IMR-90 (cell line): ENCODE measurements at regions not wholly inside any gene's neighbourhood (a gene's known extent, or its start where the extent isn't known, plus 50 kb on each side); places are given as distances from the start of the nearest gene placed in this dataset.

Source experiments
- ATAC-seq: fragments of 200-7000 bp; cut with Tn5 transposase; 2 replicates; pipeline ENCODE4 v1.9.1; 2020; ENCODE audit warnings: low read depth, mild to moderate bottlenecking, moderate library complexity
- BruUV-seq: library from RNA; stranded (reverse); fragments of 400-500 nt; replicated peaks from 2 replicates; lab custom pipeline; 2021; lab: Mats Ljungman, UMichigan
- CTCF ChIA-PET: fragments of 300-600 bp; formaldehyde crosslinking; extraction: SDS; loops from one replicate; lab custom pipeline; 2021; ENCODE audit warnings: antibody characterized with exemption; lab: Yijun Ruan, JAX
- POLR2A ChIA-PET: fragments of 300-600 bp; sonication (Branson Sonifier 250); formaldehyde crosslinking; loops from one replicate; lab custom pipeline; 2022; ENCODE audit warnings: antibody characterized with exemption; ENCODE audit not compliant: unreplicated experiment; lab: Charles Lee
- DNase-seq: peaks from one replicate; pipeline ENCODE4 v3.0.0; 2013
- H2AFZ ChIP-seq: replicated peaks from 2 replicates; pipeline ENCODE3; 2013; ENCODE audit warnings: low read length, mild to moderate bottlenecking; ENCODE audit not compliant: poor library complexity
- H2AK5ac ChIP-seq: 2 replicates; pipeline ENCODE4 v1.6.1; 2013; ENCODE audit warnings: low read depth, low read length, inconsistent platforms
- H2AK9ac ChIP-seq: replicated peaks from 2 replicates; pipeline ENCODE3; 2013; ENCODE audit warnings: mild to moderate bottlenecking, low read depth, low read length, moderate library complexity; ENCODE audit not compliant: poor library complexity
- H2BK120ac ChIP-seq: 2 replicates; pipeline ENCODE4 v1.6.1; 2013; ENCODE audit warnings: low read depth, low read length, inconsistent platforms
- H2BK15ac ChIP-seq: 3 replicates; pipeline ENCODE4 v1.6.1; 2013; ENCODE audit warnings: low read depth, low read length, inconsistent platforms
- H2BK20ac ChIP-seq: 2 replicates; pipeline ENCODE4 v1.6.1; 2013; ENCODE audit warnings: low read depth, mild to moderate bottlenecking, inconsistent platforms, low read length, moderate library complexity
- H2BK5ac ChIP-seq: 2 replicates; pipeline ENCODE4 v1.6.1; 2013; ENCODE audit warnings: mild to moderate bottlenecking, low read depth, low read length, inconsistent platforms; ENCODE audit not compliant: poor library complexity, severe bottlenecking
- H3K14ac ChIP-seq: replicated peaks from 2 replicates; pipeline ENCODE4 v1.6.1; 2013; ENCODE audit warnings: low read depth, low read length, inconsistent platforms
- H3K18ac ChIP-seq: 2 replicates; pipeline ENCODE4 v1.6.1; 2013; ENCODE audit warnings: low read depth, low read length, control low read depth
- H3K23ac ChIP-seq: 2 replicates; pipeline ENCODE4 v1.6.1; 2013; ENCODE audit warnings: low read depth, low read length, inconsistent platforms
- H3K27ac ChIP-seq: 2 replicates; pipeline ENCODE4 v1.5.1; 2013; ENCODE audit warnings: mild to moderate bottlenecking, control low read depth, low read length; ENCODE audit not compliant: insufficient read depth
- H3K27me3 ChIP-seq: 2 replicates; pipeline ENCODE4 v1.6.1; 2013; ENCODE audit warnings: low read length; ENCODE audit not compliant: control insufficient read depth, insufficient read depth
- H3K36me3 ChIP-seq: 2 replicates; pipeline ENCODE4 v1.6.1; 2013; ENCODE audit warnings: low read length, mixed read lengths; ENCODE audit not compliant: control insufficient read depth, insufficient read depth
- H3K4ac ChIP-seq: 2 replicates; pipeline ENCODE4 v1.6.1; 2013; ENCODE audit warnings: low read depth, low read length, inconsistent platforms
- H3K4me1 ChIP-seq: 2 replicates; pipeline ENCODE4 v1.6.1; 2013; ENCODE audit warnings: low read length, mixed read lengths; ENCODE audit not compliant: control insufficient read depth, insufficient read depth
- H3K4me2 ChIP-seq: 2 replicates; pipeline ENCODE4 v1.6.1; 2013; ENCODE audit warnings: low read depth, mild to moderate bottlenecking, control low read depth, low read length, moderate library complexity
- H3K4me3 ChIP-seq: 2 replicates; pipeline ENCODE4 v1.5.1; 2013; ENCODE audit warnings: low read depth, mild to moderate bottlenecking, control low read depth, low read length, moderate library complexity; ENCODE audit not compliant: insufficient read depth
- H3K56ac ChIP-seq: 2 replicates; pipeline ENCODE4 v1.6.1; 2013; ENCODE audit warnings: low read length, inconsistent platforms; ENCODE audit not compliant: insufficient read depth; ENCODE audit errors: extremely low read depth
- H3K79me1 ChIP-seq, 2 experiments: 2 replicates each; pipeline ENCODE4 v1.6.1; 2013; ENCODE audit warnings: low read length in 2 of 2, inconsistent platforms in 1 of 2, low read depth in 1 of 2
- H3K9ac ChIP-seq: 2 replicates; pipeline ENCODE4 v1.6.1; 2013; ENCODE audit warnings: low read depth, low read length, control low read depth
- H3K9me1 ChIP-seq: 2 replicates; pipeline ENCODE4 v1.6.1; 2013; ENCODE audit warnings: low read length, inconsistent platforms; ENCODE audit not compliant: insufficient read depth
- H3K9me3 ChIP-seq: 2 replicates; pipeline ENCODE4 v1.6.1; 2013; ENCODE audit warnings: low read length; ENCODE audit not compliant: control insufficient read depth, insufficient read depth
- H4K20me1 ChIP-seq: 2 replicates; pipeline ENCODE4 v1.6.1; 2013; ENCODE audit warnings: low read length, inconsistent platforms; ENCODE audit not compliant: insufficient read depth
- H4K5ac ChIP-seq: 2 replicates; pipeline ENCODE4 v1.6.1; 2013; ENCODE audit warnings: mild to moderate bottlenecking, low read depth, low read length, control low read depth
- H4K8ac ChIP-seq, 2 experiments: 2 replicates each; pipeline ENCODE4 v1.6.1; 2013; ENCODE audit warnings: low read depth in 2 of 2, low read length in 2 of 2, control low read depth in 1 of 2, inconsistent platforms in 1 of 2
- H4K91ac ChIP-seq: 2 replicates; pipeline ENCODE4 v1.6.1; 2013; ENCODE audit warnings: low read depth, low read length, inconsistent platforms; ENCODE audit not compliant: insufficient read depth
- BHLHE40 ChIP-seq: fragments of 150-350 bp; IDR thresholded peaks from 2 replicates; pipeline ENCODE4 v1.6.1; 2016; ENCODE audit warnings: mild to moderate bottlenecking, low read depth, low read length
- CEBPB ChIP-seq: IDR thresholded peaks from 2 replicates; pipeline ENCODE4 v1.6.1; 2012; ENCODE audit warnings: low read depth, low read length, improper control_type of control experiment
- CHD1 ChIP-seq: IDR thresholded peaks from 2 replicates; pipeline ENCODE4 v1.6.1; 2012; ENCODE audit warnings: low read depth, low read length, improper control_type of control experiment
- FOS ChIP-seq: fragments of 150-350 bp; IDR thresholded peaks from 2 replicates; pipeline ENCODE4 v1.6.1; 2016; ENCODE audit warnings: low read depth, low read length
- MAFK ChIP-seq: IDR thresholded peaks from 2 replicates; pipeline ENCODE4 v1.6.1; 2012; ENCODE audit warnings: low read depth, low read length, improper control_type of control experiment
- MAZ ChIP-seq: IDR thresholded peaks from 2 replicates; pipeline ENCODE4 v1.6.1; 2012; ENCODE audit warnings: low read depth, mild to moderate bottlenecking, low read length, improper control_type of control experiment, moderate library complexity, borderline replicate concordance
- MXI1 ChIP-seq: IDR thresholded peaks from 2 replicates; pipeline ENCODE4 v1.6.1; 2012; ENCODE audit warnings: low read depth, mild to moderate bottlenecking, low read length, moderate library complexity, borderline replicate concordance
- NFE2L2 ChIP-seq: fragments of 150-350 bp; IDR thresholded peaks from 2 replicates; pipeline ENCODE4 v1.6.1; 2016; ENCODE audit warnings: low read depth, mild to moderate bottlenecking, low read length
- POLR2A ChIP-seq: IDR thresholded peaks from 2 replicates; pipeline ENCODE4 v1.6.1; 2012; ENCODE audit warnings: mild to moderate bottlenecking, low read depth, low read length
- RAD21 ChIP-seq: IDR thresholded peaks from 2 replicates; pipeline ENCODE4 v1.6.1; 2012; ENCODE audit warnings: low read length, improper control_type of control experiment
- RCOR1 ChIP-seq: IDR thresholded peaks from 2 replicates; pipeline ENCODE4 v1.6.1; 2012; ENCODE audit warnings: mild to moderate bottlenecking, low read length, improper control_type of control experiment; ENCODE audit not compliant: insufficient replicate concordance
- RFX5 ChIP-seq: IDR thresholded peaks from 2 replicates; pipeline ENCODE4 v1.8.0; 2012; ENCODE audit warnings: low read depth, mild to moderate bottlenecking, low read length, moderate library complexity
- SMC3 ChIP-seq: fragments of 150-350 bp; IDR thresholded peaks from 2 replicates; pipeline ENCODE4 v1.6.1; 2016; ENCODE audit warnings: low read depth, mild to moderate bottlenecking, antibody characterized with exemption, low read length, moderate library complexity
- USF2 ChIP-seq: fragments of 150-350 bp; IDR thresholded peaks from 2 replicates; pipeline ENCODE4 v1.6.1; 2017; ENCODE audit warnings: mild to moderate bottlenecking, antibody characterized with exemption, low read length, low read depth
- WGBS, 2 experiments: methylation state at CpG; one replicate each; pipeline versions ENCODE4 v1.1.5 to v1.1.7; 2013; ENCODE audit warnings: missing lambda C conversion rate in 2 of 2; ENCODE audit not compliant: insufficient read length in 1 of 2; ENCODE audit errors: extremely low coverage in 2 of 2; 5-methylcytosine and 5-hydroxymethylcytosine counted together
- dilution Hi-C: fragments of 300-500 bp; cut with HindIII; formaldehyde crosslinking; loops from one replicate; pipeline ENCODE4 v1.14.3; 2018; ENCODE audit warnings: low sequenced_read_pairs; ENCODE audit not compliant: unreplicated experiment
- in situ Hi-C: fragments of 300-500 bp; cut with MboI; formaldehyde crosslinking; loops from 3 replicates; pipeline ENCODE4 v1.14.3; 2019; ENCODE audit warnings: low sequenced_read_pairs, inconsistent platforms, mixed read lengths
- intact Hi-C: fragments of 100-400 bp; cut with micrococcal nuclease; formaldehyde crosslinking; loops from 2 replicates; pipeline ENCODE4 v1.10.0; 2022
- TF ChIP-seq, protein P1 (sequence below): fragments of 150-350 bp; IDR thresholded peaks from 2 replicates; pipeline ENCODE4 v1.6.1; 2016; ENCODE audit warnings: low read depth, mild to moderate bottlenecking, low read length, moderate library complexity, borderline replicate concordance
- TF ChIP-seq, protein P2 (sequence below): conservative IDR thresholded peaks from 2 replicates; pipeline ENCODE4 v1.5.1; 2012; ENCODE audit warnings: mild to moderate bottlenecking, low read depth, low read length, improper control_type of control experiment

DNA sequence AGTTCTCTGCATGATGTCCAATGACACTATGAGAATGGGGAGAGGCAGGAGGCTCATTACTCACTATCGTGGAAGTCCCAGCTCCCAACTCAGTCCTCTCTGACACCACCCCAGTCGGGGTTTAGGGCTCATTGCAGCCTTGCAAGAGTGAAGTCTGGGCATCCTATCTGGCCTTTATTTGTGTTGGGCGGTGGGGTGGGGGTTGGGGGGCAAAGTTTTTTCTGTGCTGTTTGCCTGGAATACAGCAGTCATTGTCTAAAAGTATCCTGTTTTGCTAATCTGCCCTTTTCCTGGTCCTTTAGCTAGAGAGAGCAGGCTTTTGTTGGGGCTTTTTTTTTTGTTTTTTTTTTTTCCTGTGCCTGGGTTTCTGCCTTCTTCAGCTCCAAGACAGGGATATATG, 174.2 kb downstream of the MYLK4 start:
- TF ChIP-seq POLR2A (no peak), RAD21 (no peak), MAFK (no peak), CHD1 (no peak), MAZ (no peak), FOS (no peak), RCOR1 (no peak), SMC3 (no peak), RFX5 (no peak), MXI1 (no peak), BHLHE40 (no peak), USF2 (no peak), CEBPB (no peak), NFE2L2 (no peak)
- TF ChIP-seq, protein P1, sequence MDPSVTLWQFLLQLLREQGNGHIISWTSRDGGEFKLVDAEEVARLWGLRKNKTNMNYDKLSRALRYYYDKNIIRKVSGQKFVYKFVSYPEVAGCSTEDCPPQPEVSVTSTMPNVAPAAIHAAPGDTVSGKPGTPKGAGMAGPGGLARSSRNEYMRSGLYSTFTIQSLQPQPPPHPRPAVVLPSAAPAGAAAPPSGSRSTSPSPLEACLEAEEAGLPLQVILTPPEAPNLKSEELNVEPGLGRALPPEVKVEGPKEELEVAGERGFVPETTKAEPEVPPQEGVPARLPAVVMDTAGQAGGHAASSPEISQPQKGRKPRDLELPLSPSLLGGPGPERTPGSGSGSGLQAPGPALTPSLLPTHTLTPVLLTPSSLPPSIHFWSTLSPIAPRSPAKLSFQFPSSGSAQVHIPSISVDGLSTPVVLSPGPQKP = no peak
- TF ChIP-seq, protein P2, sequence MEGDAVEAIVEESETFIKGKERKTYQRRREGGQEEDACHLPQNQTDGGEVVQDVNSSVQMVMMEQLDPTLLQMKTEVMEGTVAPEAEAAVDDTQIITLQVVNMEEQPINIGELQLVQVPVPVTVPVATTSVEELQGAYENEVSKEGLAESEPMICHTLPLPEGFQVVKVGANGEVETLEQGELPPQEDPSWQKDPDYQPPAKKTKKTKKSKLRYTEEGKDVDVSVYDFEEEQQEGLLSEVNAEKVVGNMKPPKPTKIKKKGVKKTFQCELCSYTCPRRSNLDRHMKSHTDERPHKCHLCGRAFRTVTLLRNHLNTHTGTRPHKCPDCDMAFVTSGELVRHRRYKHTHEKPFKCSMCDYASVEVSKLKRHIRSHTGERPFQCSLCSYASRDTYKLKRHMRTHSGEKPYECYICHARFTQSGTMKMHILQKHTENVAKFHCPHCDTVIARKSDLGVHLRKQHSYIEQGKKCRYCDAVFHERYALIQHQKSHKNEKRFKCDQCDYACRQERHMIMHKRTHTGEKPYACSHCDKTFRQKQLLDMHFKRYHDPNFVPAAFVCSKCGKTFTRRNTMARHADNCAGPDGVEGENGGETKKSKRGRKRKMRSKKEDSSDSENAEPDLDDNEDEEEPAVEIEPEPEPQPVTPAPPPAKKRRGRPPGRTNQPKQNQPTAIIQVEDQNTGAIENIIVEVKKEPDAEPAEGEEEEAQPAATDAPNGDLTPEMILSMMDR = no peak
- no peak overlapping the region for H2BK15ac ChIP-seq
- no peak overlapping the region for H2AFZ ChIP-seq
- no peaks in the 10 kb centered on the region for H4K20me1 ChIP-seq
- no peak overlapping the region for H4K8ac ChIP-seq
- H3K79me1 ChIP-seq = no peaks in the 10 kb centered on the region
- ATAC-seq (no peak), DNase-seq (no peak)
- in situ Hi-C loops (no loop called here), intact Hi-C loops (no loop called here), dilution Hi-C loops (no loop called here)
- no peak overlapping the region; the same call in 1 of the 2 replicates for H3K23ac ChIP-seq
- POLR2A ChIA-PET = interaction anchor here (0.7 kb wide), 1 partner anchor 65 kb away, joined by 17 read pairs; no protein-coding TSS in a partner anchor
- H3K4ac ChIP-seq = no peak overlapping the region
- H3K27ac ChIP-seq = no peak overlapping the region
- no peaks in the 10 kb centered on the region for H3K27me3 ChIP-seq
- no peak overlapping the region for H2BK120ac ChIP-seq
- H3K14ac ChIP-seq = no peak overlapping the region
- no peak overlapping the region for H2BK5ac ChIP-seq
- peaks cover 5% of the 10 kb centered on the region; the same call in 1 of the 2 replicates for H3K9me1 ChIP-seq
- no TSS peak for BruUV-seq
- no CpG with 5 or more reads among the region's 3 CpGs for WGBS, 2 experiments
- no peak overlapping the region for H2BK20ac ChIP-seq
- no peak overlapping the region for H4K5ac ChIP-seq
- H3K4me2 ChIP-seq = no peak overlapping the region
- H3K56ac ChIP-seq = no peak overlapping the region
- no peaks in the 10 kb centered on the region for H3K36me3 ChIP-seq
- CTCF ChIA-PET = no interaction called here
- no peak overlapping the region for H3K9ac ChIP-seq
- H3K4me1 ChIP-seq = peaks cover 10% of the 10 kb centered on the region
- H3K9me3 ChIP-seq = no peaks in the 10 kb centered on the region
- H3K18ac ChIP-seq = no peak overlapping the region
- H2AK9ac ChIP-seq = no peak overlapping the region
- no peak overlapping the region for H4K91ac ChIP-seq
- H2AK5ac ChIP-seq = no peak overlapping the region
- H3K4me3 ChIP-seq = no peak overlapping the region
